ENCODE measurements at regions not wholly inside any gene's neighbourhood (a gene's known extent, or its start where the extent isn't known, plus 50 kb on each side); places are given as distances from the start of the nearest gene placed in this dataset.

DNA sequence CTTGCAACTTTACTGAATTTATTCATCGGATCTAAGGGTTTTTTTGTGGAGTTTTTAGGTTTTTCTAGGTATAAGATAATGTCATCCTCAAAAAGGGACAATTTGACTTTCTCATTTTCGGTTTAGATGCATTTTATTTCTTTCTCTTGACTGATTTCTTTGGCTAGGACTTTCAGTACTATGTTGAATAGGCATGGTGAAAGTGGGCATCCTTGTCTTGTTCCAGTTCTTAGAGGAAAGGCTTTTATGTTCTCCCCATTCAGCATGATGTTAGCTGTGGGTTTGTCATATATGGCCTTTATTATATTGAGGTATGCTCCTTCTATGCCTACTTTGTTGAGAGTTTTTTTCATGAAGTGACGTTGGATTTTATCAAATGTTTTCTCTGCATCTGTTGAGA, 106.7 kb downstream of the FAM43A start:
- ChIA-PET POLR2A (no interaction called here), CTCF (no interaction called here)
- no peak for DNase-seq (ENCODE audit: extremely low spot score)

DNA sequence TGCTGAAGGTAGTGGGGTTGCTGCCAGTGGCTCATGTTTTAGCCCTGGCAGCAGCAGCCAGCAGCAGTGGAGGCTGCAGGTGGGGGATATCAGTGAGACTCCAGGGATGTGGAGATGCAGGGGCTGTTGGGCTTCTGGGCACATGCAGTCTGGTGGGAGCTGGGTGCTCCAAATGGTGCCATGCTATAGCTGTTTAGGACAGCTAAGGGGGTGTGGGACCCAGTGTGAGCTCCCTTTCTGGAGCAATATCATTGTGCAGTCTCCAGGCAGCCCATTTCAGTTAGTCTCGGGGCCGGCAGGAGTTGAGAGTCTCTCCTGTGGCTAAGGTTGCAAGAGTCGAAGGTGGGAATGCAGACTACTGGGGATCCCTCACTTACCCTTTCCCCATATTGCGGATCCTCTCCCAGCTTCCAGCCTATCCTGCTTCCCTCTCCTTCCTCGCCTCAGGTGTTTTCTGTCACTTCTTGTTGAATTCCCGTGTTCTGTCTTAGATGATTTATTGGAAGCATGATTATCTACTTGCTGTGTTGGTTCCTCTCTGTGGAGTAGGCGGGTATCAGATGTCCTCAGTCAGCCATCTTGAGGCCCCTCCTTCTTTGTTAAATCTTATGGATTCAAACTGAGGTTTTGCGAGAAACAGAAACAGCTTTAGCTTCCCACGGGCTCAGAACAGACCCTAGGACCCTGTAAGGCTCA, 112.0 kb downstream of the FAM43A start:
- no peak for TF ChIP-seq SP1 (IDR thresholded peaks at IDR 0.05)
- no peak for TF ChIP-seq CTBP1 (IDR thresholded peaks at IDR 0.05; ENCODE audit: borderline replicate concordance)
- TF ChIP-seq ELF4 (IDR thresholded peaks at IDR 0.05), result no peak
- no peak for TF ChIP-seq ARNT (IDR thresholded peaks at IDR 0.05)
- TF ChIP-seq FOXK2 (IDR thresholded peaks at IDR 0.05), result no peak
- TF ChIP-seq HDGF (IDR thresholded peaks at IDR 0.05; ENCODE audit: borderline replicate concordance), result no peak
- CTCF ChIA-PET, result interaction anchor here (0.6 kb wide), 1 partner anchor 309 kb away, joined by 3 read pairs; no protein-coding TSS in a partner anchor
- DNase-seq (ENCODE audit: extremely low spot score), result no peak
- POLR2A ChIA-PET, result no interaction called here

More for the DNA sequence above, 106.7 kb downstream of the FAM43A start:
- TF ChIP-seq HDGF (IDR thresholded peaks at IDR 0.05; ENCODE audit: borderline replicate concordance) (no peak), LEF1 (IDR thresholded peaks at IDR 0.05; ENCODE audit: borderline replicate concordance) (no peak), SP1 (IDR thresholded peaks at IDR 0.05) (no peak), FOXM1 (IDR thresholded peaks at IDR 0.05; ENCODE audit: borderline replicate concordance) (no peak), ARNT (IDR thresholded peaks at IDR 0.05) (no peak), ELF4 (IDR thresholded peaks at IDR 0.05) (no peak), FOXK2 (IDR thresholded peaks at IDR 0.05) (no peak), TARDBP (IDR thresholded peaks at IDR 0.05) (no peak), L3MBTL2 (conservative IDR thresholded peaks at IDR 0.05) (no peak), FOXA1 (IDR thresholded peaks at IDR 0.05) (no peak), SUZ12 (IDR thresholded peaks at IDR 0.05) (no peak), NFRKB (IDR thresholded peaks at IDR 0.05) (no peak), ZNF384 (IDR thresholded peaks at IDR 0.05) (no peak), CTBP1 (IDR thresholded peaks at IDR 0.05; ENCODE audit: borderline replicate concordance) (no peak), BHLHE40 (IDR thresholded peaks at IDR 0.05; ENCODE audit: borderline replicate concordance) (no peak)
- TF ChIP-seq, protein P1, sequence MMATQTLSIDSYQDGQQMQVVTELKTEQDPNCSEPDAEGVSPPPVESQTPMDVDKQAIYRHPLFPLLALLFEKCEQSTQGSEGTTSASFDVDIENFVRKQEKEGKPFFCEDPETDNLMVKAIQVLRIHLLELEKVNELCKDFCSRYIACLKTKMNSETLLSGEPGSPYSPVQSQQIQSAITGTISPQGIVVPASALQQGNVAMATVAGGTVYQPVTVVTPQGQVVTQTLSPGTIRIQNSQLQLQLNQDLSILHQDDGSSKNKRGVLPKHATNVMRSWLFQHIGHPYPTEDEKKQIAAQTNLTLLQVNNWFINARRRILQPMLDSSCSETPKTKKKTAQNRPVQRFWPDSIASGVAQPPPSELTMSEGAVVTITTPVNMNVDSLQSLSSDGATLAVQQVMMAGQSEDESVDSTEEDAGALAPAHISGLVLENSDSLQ (IDR thresholded peaks at IDR 0.05), result no peak

DNA sequence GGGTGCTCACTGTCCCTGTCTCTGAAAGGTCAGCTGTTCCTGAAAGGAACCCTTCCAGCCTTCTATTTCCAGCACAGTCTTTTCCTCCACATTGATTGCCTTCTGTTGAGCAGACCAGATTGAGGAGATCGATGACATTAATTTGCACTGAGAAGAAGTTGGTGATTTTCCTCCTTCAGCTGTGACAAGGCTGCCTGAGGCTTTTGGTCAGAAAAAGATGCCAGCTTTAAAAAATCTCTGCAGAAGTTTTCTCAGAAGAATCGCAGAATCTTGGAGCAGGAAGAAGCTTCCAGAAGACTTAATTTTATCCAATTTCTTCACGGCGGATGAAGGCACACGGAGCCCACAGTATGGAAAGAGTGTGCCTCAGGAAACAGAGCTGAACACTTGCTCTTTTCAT, 112.8 kb downstream of the FAM43A start:
- no peak for TF ChIP-seq BHLHE40 (IDR thresholded peaks at IDR 0.05; ENCODE audit: borderline replicate concordance)
- TF ChIP-seq HDGF (IDR thresholded peaks at IDR 0.05; ENCODE audit: borderline replicate concordance), result no peak
- TF ChIP-seq ZNF384 (IDR thresholded peaks at IDR 0.05), result no peak
- no peak for TF ChIP-seq SP1 (IDR thresholded peaks at IDR 0.05)
- TF ChIP-seq FOXM1 (IDR thresholded peaks at IDR 0.05; ENCODE audit: borderline replicate concordance), result no peak
- TF ChIP-seq, protein P1 (IDR thresholded peaks at IDR 0.05), result no peak
- no peak for TF ChIP-seq LEF1 (IDR thresholded peaks at IDR 0.05; ENCODE audit: borderline replicate concordance)
- TF ChIP-seq FOXK2 (IDR thresholded peaks at IDR 0.05), result no peak
- CTCF ChIA-PET, result no interaction called here
- no peak for DNase-seq (ENCODE audit: extremely low spot score)

DNA sequence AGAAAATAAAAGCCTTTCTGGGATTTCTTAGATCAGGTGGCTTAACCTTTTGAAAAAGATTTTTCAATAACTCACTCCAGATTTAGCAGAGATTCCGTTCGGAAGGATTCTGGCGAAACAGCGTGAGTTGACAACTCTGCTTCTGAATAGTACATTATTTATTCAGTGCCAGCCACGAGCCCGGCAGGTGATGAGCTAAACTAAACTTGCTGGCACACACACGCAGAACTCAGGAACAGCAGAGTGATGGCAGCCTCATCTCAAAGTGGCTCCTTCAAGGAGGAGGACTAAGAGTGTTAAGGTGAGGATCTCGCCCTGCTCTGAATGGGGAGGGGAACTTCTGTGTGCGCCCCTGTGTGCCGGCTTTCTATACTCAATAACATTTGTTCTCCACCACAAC, 114.3 kb downstream of the FAM43A start:
- ChIA-PET CTCF (no interaction called here), POLR2A (no interaction called here)
- no peak for DNase-seq (ENCODE audit: extremely low spot score)
- TF ChIP-seq FOXK2 (IDR thresholded peaks at IDR 0.05), result no peak
- no peak for TF ChIP-seq LEF1 (IDR thresholded peaks at IDR 0.05; ENCODE audit: borderline replicate concordance)
- TF ChIP-seq, protein P1 (IDR thresholded peaks at IDR 0.05), result no peak
- no peak for TF ChIP-seq NFRKB (IDR thresholded peaks at IDR 0.05)
- no peak for TF ChIP-seq ARNT (IDR thresholded peaks at IDR 0.05)
- TF ChIP-seq SP1 (IDR thresholded peaks at IDR 0.05), result no peak
- no peak for TF ChIP-seq L3MBTL2 (conservative IDR thresholded peaks at IDR 0.05)
- TF ChIP-seq CTBP1 (IDR thresholded peaks at IDR 0.05; ENCODE audit: borderline replicate concordance), result no peak
- TF ChIP-seq SUZ12 (IDR thresholded peaks at IDR 0.05), result no peak
- no peak for TF ChIP-seq ZNF384 (IDR thresholded peaks at IDR 0.05)
- no peak for TF ChIP-seq FOXM1 (IDR thresholded peaks at IDR 0.05; ENCODE audit: borderline replicate concordance)
- TF ChIP-seq FOXA1 (IDR thresholded peaks at IDR 0.05), result no peak
- TF ChIP-seq TARDBP (IDR thresholded peaks at IDR 0.05), result no peak
- TF ChIP-seq HDGF (IDR thresholded peaks at IDR 0.05; ENCODE audit: borderline replicate concordance), result no peak

More for the DNA sequence above, 112.8 kb downstream of the FAM43A start:
- POLR2A ChIA-PET, result no interaction called here

DNA sequence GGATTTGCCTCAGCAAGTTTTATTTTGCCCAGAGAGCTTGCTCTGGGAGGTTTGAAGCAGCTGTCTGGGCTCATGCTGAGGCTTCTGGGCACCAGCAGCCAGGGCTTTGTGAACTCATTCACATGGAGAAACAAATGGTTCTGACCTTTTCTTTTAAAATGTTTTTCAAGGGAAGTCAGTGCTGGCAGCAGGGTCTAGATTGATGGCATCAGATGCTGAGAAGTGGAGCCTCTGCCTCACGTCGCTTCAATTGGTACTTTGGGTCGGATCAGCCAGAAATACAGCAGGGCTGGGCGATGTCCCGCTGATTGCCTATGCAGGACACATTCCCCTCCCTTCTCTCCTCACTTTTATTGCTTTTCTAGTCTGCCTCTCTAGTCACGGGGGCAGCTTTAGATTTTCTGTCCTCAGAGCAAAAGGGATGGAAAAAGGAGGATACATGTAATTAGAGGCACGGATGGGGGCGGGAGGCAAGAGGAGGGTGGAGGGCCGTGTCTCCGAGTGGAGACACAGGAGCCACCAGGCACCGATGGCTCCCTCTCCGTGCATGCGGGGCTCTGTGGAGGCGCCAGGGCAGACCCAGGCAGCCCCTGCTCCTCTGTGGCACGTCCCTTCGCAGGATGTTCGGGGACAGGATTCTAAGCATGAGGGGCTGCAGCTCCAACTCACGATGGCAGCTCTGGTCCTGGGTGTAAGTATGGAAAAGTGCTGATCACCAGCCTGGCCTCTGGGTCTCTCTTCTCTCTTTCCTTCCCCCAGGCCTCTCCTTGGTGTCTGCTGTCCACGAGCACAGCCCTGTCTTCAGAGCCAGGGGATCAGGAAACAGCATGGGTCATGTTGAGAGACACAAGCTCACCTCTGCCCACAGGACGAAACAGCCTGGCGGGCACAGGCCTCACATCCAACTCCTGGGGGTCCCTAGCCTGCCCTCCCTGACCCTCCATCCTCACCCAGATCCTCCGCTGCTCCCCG, 116.1 kb downstream of the FAM43A start:
- TF ChIP-seq ELF4 (IDR thresholded peaks at IDR 0.05), result no peak
- TF ChIP-seq ZNF384 (IDR thresholded peaks at IDR 0.05), result no peak
- no peak for TF ChIP-seq NFRKB (IDR thresholded peaks at IDR 0.05)
- TF ChIP-seq TARDBP (IDR thresholded peaks at IDR 0.05), result no peak
- TF ChIP-seq L3MBTL2 (conservative IDR thresholded peaks at IDR 0.05), result no peak
- TF ChIP-seq CTBP1 (IDR thresholded peaks at IDR 0.05; ENCODE audit: borderline replicate concordance), result no peak
- ChIA-PET CTCF (interaction anchor here (0.5 kb wide), 1 partner anchor 8 kb away, joined by 4 read pairs; no protein-coding TSS in a partner anchor), POLR2A (no interaction called here)
- no peak for DNase-seq (ENCODE audit: extremely low spot score)

DNA sequence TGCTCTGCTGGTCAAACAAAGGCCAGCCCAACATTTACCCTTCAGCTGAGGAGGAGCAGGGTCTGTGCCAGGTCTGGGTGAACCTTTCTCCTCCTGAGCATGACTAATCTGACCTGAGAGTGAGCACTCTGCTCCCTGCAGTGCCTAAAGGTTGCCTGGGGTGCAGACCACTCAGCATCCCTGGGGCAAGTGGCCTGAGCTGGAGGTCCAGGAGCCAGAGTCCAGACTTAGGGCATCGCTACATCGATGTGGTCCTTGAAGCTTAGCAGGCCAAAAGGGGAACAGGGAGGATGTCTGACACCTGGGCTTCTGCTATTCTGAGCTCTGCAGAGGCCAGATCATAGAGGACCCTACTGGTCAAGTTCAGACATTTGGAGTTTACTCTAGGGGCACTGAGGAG, 119.1 kb downstream of the FAM43A start:
- POLR2A ChIA-PET, result no interaction called here

More for the DNA sequence above, 119.1 kb downstream of the FAM43A start:
- DNase-seq (ENCODE audit: extremely low spot score), result no peak
- CTCF ChIA-PET, result no interaction called here
- TF ChIP-seq CTBP1 (IDR thresholded peaks at IDR 0.05; ENCODE audit: borderline replicate concordance), result no peak
